ENCODE measurements at regions not wholly inside any gene's neighbourhood (a gene's known extent, or its start where the extent isn't known, plus 50 kb on each side); places are given as distances from the start of the nearest gene placed in this dataset.
A peak's percentile ranks its signal among the peaks of the same experiment; 100 is the strongest.

- TF ChIP-seq CTCF (conservative IDR thresholded peaks at IDR 0.05; ENCODE audit: low read length) (peak; percentile 39; the same call in 1 of the 2 replicates), EZH2phosphoT487 (IDR thresholded peaks at IDR 0.05; ENCODE audit: borderline replicate concordance) (no peak)
These were observed 114.2 kb upstream of the FAM3C start for GRCh38 chr7:121510302-121510701.

Measured in Loucy (cell line).